AG09319 (cell line): ENCODE measurements at regions not wholly inside any gene's neighbourhood (a gene's known extent, or its start where the extent isn't known, plus 50 kb on each side); places are given as distances from the start of the nearest gene placed in this dataset.

Experiments used
- DNase-seq: peaks from one replicate; pipeline ENCODE4 v3.0.0-alpha.2; 2010; ENCODE audit warnings: low read depth; ENCODE audit errors: extremely low read depth
- TF ChIP-seq, protein P1 (sequence below): IDR thresholded peaks from 2 replicates; pipeline ENCODE4 v1.5.1; 2011; ENCODE audit warnings: low read depth, mild to moderate bottlenecking, inconsistent platforms, low read length, moderate library complexity

DNA sequence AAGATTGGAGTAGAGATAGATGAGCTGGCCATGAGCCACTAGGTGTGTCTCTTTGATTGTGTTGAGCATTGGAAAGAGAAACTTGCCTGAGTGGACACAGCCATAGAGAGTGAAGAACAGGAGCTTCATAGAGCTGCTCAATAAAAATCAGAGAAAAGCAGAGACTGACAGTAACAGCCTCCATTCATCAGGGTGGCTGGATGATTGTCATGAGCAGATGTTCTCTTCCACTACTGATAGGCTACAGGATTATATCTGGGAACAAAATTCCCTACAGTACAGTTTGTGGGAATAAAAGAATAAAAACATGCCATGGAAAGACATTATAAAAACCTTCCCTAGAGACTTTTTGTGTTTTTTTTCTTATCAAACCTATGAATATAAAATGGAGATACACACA is 404.8 kb upstream of the ACVR2A start:
- no peak for DNase-seq
- TF ChIP-seq, protein P1, sequence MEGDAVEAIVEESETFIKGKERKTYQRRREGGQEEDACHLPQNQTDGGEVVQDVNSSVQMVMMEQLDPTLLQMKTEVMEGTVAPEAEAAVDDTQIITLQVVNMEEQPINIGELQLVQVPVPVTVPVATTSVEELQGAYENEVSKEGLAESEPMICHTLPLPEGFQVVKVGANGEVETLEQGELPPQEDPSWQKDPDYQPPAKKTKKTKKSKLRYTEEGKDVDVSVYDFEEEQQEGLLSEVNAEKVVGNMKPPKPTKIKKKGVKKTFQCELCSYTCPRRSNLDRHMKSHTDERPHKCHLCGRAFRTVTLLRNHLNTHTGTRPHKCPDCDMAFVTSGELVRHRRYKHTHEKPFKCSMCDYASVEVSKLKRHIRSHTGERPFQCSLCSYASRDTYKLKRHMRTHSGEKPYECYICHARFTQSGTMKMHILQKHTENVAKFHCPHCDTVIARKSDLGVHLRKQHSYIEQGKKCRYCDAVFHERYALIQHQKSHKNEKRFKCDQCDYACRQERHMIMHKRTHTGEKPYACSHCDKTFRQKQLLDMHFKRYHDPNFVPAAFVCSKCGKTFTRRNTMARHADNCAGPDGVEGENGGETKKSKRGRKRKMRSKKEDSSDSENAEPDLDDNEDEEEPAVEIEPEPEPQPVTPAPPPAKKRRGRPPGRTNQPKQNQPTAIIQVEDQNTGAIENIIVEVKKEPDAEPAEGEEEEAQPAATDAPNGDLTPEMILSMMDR, result no peak

DNA sequence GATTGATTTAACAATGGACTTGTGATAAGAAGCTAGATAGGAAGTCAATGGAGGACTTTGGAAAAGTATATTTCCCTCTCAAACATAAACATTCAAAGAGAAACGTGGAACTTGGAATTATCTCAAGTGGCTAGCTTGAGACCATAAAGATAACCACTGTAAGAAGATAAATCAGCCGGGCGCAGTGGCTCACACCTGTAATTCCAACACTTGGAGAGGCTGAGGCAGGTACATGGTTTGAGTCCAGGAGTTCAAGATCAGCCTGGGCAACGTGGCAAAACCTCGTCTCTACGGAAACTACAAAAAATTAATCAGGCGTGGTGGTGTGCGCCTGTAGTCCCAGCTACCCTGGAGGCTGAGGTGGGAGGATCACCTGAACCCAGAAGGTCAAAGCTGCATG is 405.9 kb upstream of the ACVR2A start:
- no peak for DNase-seq
- TF ChIP-seq, protein P1, result no peak

DNA sequence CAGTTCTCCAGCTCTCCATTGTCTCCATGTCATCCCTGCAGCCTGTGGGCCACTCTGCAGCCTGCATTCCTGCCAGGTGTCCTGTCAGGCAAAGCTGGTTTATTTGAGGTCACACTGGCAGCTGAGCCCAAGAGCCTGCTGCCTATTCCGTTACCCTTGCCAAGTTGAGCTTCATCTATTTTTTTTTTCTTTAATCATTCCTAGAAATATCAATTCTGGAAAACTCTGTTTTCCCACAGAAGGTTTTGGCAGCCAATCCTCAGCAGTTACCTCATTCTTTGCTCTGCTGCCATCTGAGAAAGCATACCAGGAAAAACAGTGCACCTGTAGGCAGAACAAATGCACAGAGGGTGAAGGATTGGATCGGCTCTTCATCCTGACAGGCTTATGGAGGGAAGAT is 411.0 kb upstream of the ACVR2A start:
- TF ChIP-seq, protein P1, result no peak
- no peak for DNase-seq

DNA sequence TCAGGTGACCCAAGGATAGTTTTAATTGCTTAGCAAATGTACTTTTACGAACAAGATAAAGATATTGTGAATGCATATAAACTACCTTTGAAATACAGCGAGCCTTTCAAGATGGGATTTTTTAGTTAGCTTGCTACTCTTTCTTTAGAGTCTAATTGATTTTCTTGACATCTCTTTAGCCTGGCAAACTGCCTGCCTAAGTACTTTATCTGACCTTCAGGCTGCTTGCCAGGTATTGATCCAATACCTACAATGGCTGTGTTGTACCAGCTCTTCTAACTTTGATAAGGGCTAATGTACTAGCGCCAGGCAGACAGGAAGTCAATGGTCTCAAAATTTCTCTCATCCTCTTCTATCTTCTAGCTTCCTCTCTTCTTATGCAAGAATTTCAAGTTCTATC is 414.4 kb upstream of the ACVR2A start:
- TF ChIP-seq, protein P1, result no peak
- no peak for DNase-seq

DNA sequence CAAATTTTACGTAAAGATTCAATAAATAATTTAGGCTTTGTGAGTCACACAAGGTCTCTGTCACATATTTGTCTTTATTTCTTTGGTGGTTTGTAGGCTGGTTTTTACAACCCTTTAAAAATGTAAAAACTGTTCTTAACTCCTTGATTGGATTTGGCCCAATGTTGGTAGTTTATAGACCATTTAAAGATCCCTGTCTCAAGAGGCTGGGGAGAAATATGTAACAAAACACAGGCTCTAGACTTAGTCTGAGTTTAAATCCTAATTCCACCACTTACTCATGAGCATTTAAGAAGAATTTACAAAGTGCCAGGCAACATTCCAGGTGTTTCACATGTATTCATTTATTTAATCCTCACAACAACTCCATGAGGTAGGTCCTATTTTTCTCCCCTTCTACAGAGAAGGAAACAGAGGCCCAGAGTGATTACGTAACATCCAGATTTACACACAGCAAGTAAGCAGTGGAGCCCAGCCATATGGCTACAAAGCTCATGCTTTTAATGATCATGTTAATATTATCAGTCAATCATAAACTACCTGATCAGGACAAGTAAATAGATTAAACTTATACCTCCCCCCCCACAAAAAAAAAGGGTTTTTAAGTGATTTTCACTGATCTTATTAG is 416.6 kb upstream of the ACVR2A start:
- TF ChIP-seq, protein P1, result no peak
- DNase-seq, result no peak

DNA sequence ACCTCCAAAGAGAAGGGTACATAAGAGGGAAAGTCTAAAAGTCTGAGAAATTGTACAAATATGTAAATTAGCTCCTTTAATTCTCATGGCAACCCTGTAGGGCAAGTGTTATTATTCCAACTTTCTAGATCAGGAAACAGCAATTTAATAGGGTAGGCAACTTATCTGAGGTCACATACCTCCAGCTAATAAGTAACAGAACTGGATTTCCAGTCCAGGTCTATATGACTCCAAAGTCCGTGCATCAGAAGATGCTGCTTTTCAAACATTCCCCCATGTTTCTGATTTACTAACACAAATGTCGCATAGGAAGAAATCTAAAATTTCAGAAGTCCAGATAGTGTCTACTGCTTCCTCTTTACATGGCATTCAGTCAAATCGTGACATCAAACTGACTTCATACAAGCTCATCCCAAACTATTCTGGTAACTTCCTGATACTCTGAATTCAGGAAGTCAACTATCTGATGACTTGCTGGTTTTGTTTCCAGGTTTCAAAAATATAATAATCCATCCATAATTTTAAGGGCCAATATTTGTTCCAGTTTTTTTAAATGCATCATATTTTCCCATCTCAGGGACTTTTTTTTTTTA is 419.3 kb upstream of the ACVR2A start:
- DNase-seq, result no peak
- TF ChIP-seq, protein P1, result no peak

DNA sequence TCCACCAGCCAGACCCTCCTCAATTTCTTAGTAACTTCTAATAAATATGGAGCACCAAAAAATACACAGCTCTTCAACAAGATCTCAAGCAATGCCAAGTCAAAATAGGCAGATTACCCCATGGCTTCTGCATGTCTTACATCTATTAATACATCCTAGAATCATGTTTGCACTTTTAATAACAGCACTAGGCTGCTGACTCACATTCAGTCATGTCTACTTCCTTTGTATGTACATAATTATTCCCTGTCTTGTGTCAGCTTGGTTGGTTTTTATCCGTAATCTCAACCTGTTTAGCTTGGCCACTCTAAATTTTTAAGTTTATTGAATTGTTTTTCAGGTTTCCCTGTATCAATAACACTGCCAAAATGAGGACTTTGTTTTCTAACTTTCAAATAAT is 420.1 kb upstream of the ACVR2A start:
- no peak for DNase-seq
- TF ChIP-seq, protein P1, result no peak
